Medulla oblongata (tissue), 1 donor: ENCODE measurements at regions not wholly inside any gene's neighbourhood (a gene's known extent, or its start where the extent isn't known, plus 50 kb on each side); places are given as distances from the start of the nearest gene placed in this dataset.

Experiments used
- DNase-seq: peaks from one replicate; pipeline ENCODE4 v3.0.0-alpha.2; 2015; ENCODE audit errors: extremely low spot score

- no peak for DNase-seq
These were observed 404.8 kb downstream of the CD109 start for GRCh38 chr6:74100719-74101287.

GRCh38 chr6:74096329-74096728 lies 400.3 kb downstream of the CD109 start:
- DNase-seq: no peak

- no peak for DNase-seq
These were observed 397.4 kb downstream of the CD109 start for GRCh38 chr6:74093361-74093760.

GRCh38 chr6:74091794-74092157 lies 395.8 kb downstream of the CD109 start:
- DNase-seq: no peak

GRCh38 chr6:74091136-74091793 lies 395.3 kb downstream of the CD109 start:
- DNase-seq: peak; percentile 56

- DNase-seq: no peak
These were observed 391.9 kb downstream of the CD109 start for GRCh38 chr6:74087899-74088298.

GRCh38 chr6:74075896-74076295 lies 379.9 kb downstream of the CD109 start:
- no peak for DNase-seq

- DNase-seq: no peak
These were observed 379.3 kb downstream of the CD109 start for GRCh38 chr6:74075323-74075722.

- no peak for DNase-seq
These were observed 378.6 kb downstream of the CD109 start for GRCh38 chr6:74074645-74075044.

- no peak for DNase-seq
These were observed 378.0 kb downstream of the CD109 start for GRCh38 chr6:74073999-74074398.

- no peak for DNase-seq
These were observed 377.4 kb downstream of the CD109 start for GRCh38 chr6:74073429-74073828.

GRCh38 chr6:74071214-74071613 lies 375.2 kb downstream of the CD109 start:
- DNase-seq: no peak

- no peak for DNase-seq
These were observed 374.7 kb downstream of the CD109 start for GRCh38 chr6:74070711-74071110.

GRCh38 chr6:74070091-74070490 lies 374.1 kb downstream of the CD109 start:
- DNase-seq: no peak

GRCh38 chr6:74069089-74069581 lies 373.1 kb downstream of the CD109 start:
- DNase-seq: no peak

GRCh38 chr6:74066168-74066871 lies 370.3 kb downstream of the CD109 start:
- DNase-seq: no peak

GRCh38 chr6:74065705-74066104 lies 369.7 kb downstream of the CD109 start:
- no peak for DNase-seq

GRCh38 chr6:74063391-74063790 lies 367.4 kb downstream of the CD109 start:
- no peak for DNase-seq

GRCh38 chr6:74061201-74061600 lies 365.2 kb downstream of the CD109 start:
- no peak for DNase-seq

GRCh38 chr6:74060354-74060753 lies 364.4 kb downstream of the CD109 start:
- DNase-seq: no peak

GRCh38 chr6:74058606-74059005 lies 362.6 kb downstream of the CD109 start:
- DNase-seq: no peak

- DNase-seq: no peak
These were observed 361.3 kb downstream of the CD109 start for GRCh38 chr6:74057326-74057725.

- DNase-seq: no peak
These were observed 358.2 kb downstream of the CD109 start for GRCh38 chr6:74054190-74054589.
